Endothelial cell of umbilical vein (primary cell): ENCODE measurements at regions not wholly inside any gene's neighbourhood (a gene's known extent, or its start where the extent isn't known, plus 50 kb on each side); places are given as distances from the start of the nearest gene placed in this dataset.

ENCODE experiments used
- BruUV-seq: library from RNA; stranded (reverse); fragments of 400-500 nt; replicated peaks from 2 replicates; lab custom pipeline; 2021; lab: Mats Ljungman, UMichigan
- CTCF ChIA-PET: fragments of 300-600, 350-600 bp; sonication (Branson Sonifier 250); formaldehyde crosslinking; loops from one replicate; lab custom pipeline; 2021; ENCODE audit warnings: antibody characterized with exemption, inconsistent platforms; lab: Charles Lee
- POLR2A ChIA-PET: fragments of 300-600, 350-600 bp; sonication (Branson Sonifier 250); formaldehyde crosslinking; loops from one replicate; lab custom pipeline; 2021; ENCODE audit warnings: antibody characterized with exemption, inconsistent platforms; lab: Charles Lee
- DNase-seq: peaks from one replicate; pipeline ENCODE4 v3.0.0-alpha.2; 2011; ENCODE audit warnings: low read depth, low spot score
- FAIRE-seq: peaks from 2 replicates; lab custom pipeline; 2011; peaks lifted over from hg19 to GRCh38; lab: Jason Lieb, UNC
- H2AFZ ChIP-seq: 2 replicates; pipeline ENCODE4 v1.6.0; 2012; ENCODE audit warnings: low read depth, low read length, control low read depth, inconsistent platforms
- H3K27ac ChIP-seq: 2 replicates; pipeline ENCODE4 v1.5.1; 2011; ENCODE audit warnings: low read depth, mild to moderate bottlenecking, control low read depth, low read length, moderate library complexity; ENCODE audit not compliant: insufficient read depth
- H3K27me3 ChIP-seq, 2 experiments: 2 replicates each; pipeline versions ENCODE4 v1.6.0 to v1.6.1; 2011; ENCODE audit warnings: low read length in 2 of 2, mixed read lengths in 1 of 2; ENCODE audit not compliant: control insufficient read depth in 2 of 2, insufficient read depth in 2 of 2
- H3K36me3 ChIP-seq, 2 experiments: 2 replicates in 1 of 2; 3 replicates in 1 of 2; pipeline ENCODE4 v1.5.1; 2011; ENCODE audit warnings: low read length in 2 of 2, mild to moderate bottlenecking in 1 of 2, moderate library complexity in 1 of 2; ENCODE audit not compliant: control insufficient read depth in 2 of 2, insufficient read depth in 2 of 2; ENCODE audit errors: extremely low read depth in 1 of 2
- H3K4me1 ChIP-seq: 3 replicates; pipeline ENCODE4 v1.5.1; 2011; ENCODE audit warnings: mild to moderate bottlenecking, low read length; ENCODE audit not compliant: control insufficient read depth, insufficient read depth; ENCODE audit errors: extremely low read depth
- H3K4me2 ChIP-seq: 2 replicates; pipeline ENCODE4 v1.6.1; 2011; ENCODE audit warnings: low read length, control low read depth, mixed read lengths; ENCODE audit not compliant: insufficient read depth
- H3K4me3 ChIP-seq, 3 experiments: fragments of 200-600 bp in 1 of 3; sonication (generic), shearing (Covaris generic) in 1 of 3; replicated peaks in 1 of 3; 2 replicates each; pipeline ENCODE4 v1.5.1; 2011 to 2016; ENCODE audit warnings: control low read depth in 3 of 3, low read length in 3 of 3, mild to moderate bottlenecking in 2 of 3, inconsistent platforms in 1 of 3, low read depth in 1 of 3, moderate library complexity in 1 of 3; ENCODE audit not compliant: insufficient read depth in 1 of 3
- H3K79me2 ChIP-seq: 2 replicates; pipeline ENCODE4 v1.6.0; 2012; ENCODE audit warnings: low read length, inconsistent platforms; ENCODE audit not compliant: control insufficient read depth, insufficient read depth
- H3K9ac ChIP-seq: replicated peaks from 2 replicates; pipeline ENCODE3; 2011; ENCODE audit warnings: low read length, control low read depth; ENCODE audit not compliant: insufficient read depth; ENCODE audit errors: extremely low read depth
- H3K9me1 ChIP-seq: replicated peaks from 3 replicates; pipeline ENCODE4 v1.6.0; 2011; ENCODE audit warnings: mild to moderate bottlenecking, low read length; ENCODE audit not compliant: control insufficient read depth, insufficient read depth; ENCODE audit errors: extremely low read depth
- H3K9me3 ChIP-seq: replicated peaks from 2 replicates; pipeline ENCODE4 v1.5.1; 2012; ENCODE audit warnings: low read length, inconsistent platforms; ENCODE audit not compliant: control insufficient read depth, insufficient read depth
- H4K20me1 ChIP-seq: replicated peaks from 2 replicates; pipeline ENCODE3; 2011; ENCODE audit warnings: mild to moderate bottlenecking, low read length; ENCODE audit not compliant: control insufficient read depth, insufficient read depth; ENCODE audit errors: extremely low read depth
- EZH2 ChIP-seq: IDR thresholded peaks from 2 replicates; pipeline ENCODE4 v1.6.1; 2012; ENCODE audit warnings: borderline replicate concordance, low read depth, mild to moderate bottlenecking, moderate library complexity, low read length, inconsistent platforms; ENCODE audit not compliant: severe bottlenecking
- FOS ChIP-seq: IDR thresholded peaks from 2 replicates; pipeline ENCODE4 v1.6.1; 2011; ENCODE audit warnings: mild to moderate bottlenecking, low read length, moderate library complexity, borderline replicate concordance; ENCODE audit not compliant: insufficient read depth
- GATA2 ChIP-seq: IDR thresholded peaks from 2 replicates; pipeline ENCODE4 v1.7.0; 2011; ENCODE audit warnings: low read depth, mild to moderate bottlenecking, moderate library complexity, mixed read lengths, low read length; ENCODE audit not compliant: insufficient read length, insufficient read depth
- JUN ChIP-seq: IDR thresholded peaks from 2 replicates; pipeline ENCODE4 v1.6.1; 2011; ENCODE audit warnings: borderline replicate concordance, low read depth; ENCODE audit not compliant: insufficient read length, insufficient read depth
- MYC ChIP-seq: IDR thresholded peaks from one replicate; pipeline ENCODE4 v1.6.1; 2011; ENCODE audit warnings: mild to moderate bottlenecking, low read depth, low read length
- POLR2A ChIP-seq: IDR thresholded peaks from 2 replicates; pipeline ENCODE4 v1.6.1; 2012; ENCODE audit warnings: low read depth, mild to moderate bottlenecking, control low read depth, low read length
- POLR2AphosphoS5 ChIP-seq: IDR thresholded peaks from 2 replicates; pipeline ENCODE4 v1.6.1; 2012; ENCODE audit warnings: low read depth, mild to moderate bottlenecking, control low read depth, low read length, moderate library complexity; ENCODE audit not compliant: insufficient read depth
- dilution Hi-C: fragments of 300-500 bp; cut with MboI; formaldehyde crosslinking; loops from one replicate; pipeline ENCODE4 v1.15.0; 2019; ENCODE audit warnings: low sequenced_read_pairs; ENCODE audit not compliant: extremely low pct_ligation_motif_present
- intact Hi-C: fragments of 100-400 bp; cut with micrococcal nuclease; formaldehyde crosslinking; loops from one replicate; pipeline ENCODE4 v1.10.0; 2022
- TF ChIP-seq, protein P1 (sequence below), 2 donors: IDR thresholded peaks; 1 replicate in 1 of 2; 2 replicates in 1 of 2; pipeline ENCODE4 v1.5.1; 2011; ENCODE audit warnings: low read length in 2 of 2, mild to moderate bottlenecking in 2 of 2, moderate library complexity in 2 of 2, control low read depth in 1 of 2, inconsistent platforms in 1 of 2, low read depth in 1 of 2; ENCODE audit not compliant: insufficient read depth in 1 of 2; ENCODE audit errors: extremely low read depth in 1 of 2
- TF ChIP-seq, protein P2 (sequence below): IDR thresholded peaks from 2 replicates; pipeline ENCODE4 v1.6.1; 2011; ENCODE audit not compliant: insufficient read depth, insufficient read length

DNA sequence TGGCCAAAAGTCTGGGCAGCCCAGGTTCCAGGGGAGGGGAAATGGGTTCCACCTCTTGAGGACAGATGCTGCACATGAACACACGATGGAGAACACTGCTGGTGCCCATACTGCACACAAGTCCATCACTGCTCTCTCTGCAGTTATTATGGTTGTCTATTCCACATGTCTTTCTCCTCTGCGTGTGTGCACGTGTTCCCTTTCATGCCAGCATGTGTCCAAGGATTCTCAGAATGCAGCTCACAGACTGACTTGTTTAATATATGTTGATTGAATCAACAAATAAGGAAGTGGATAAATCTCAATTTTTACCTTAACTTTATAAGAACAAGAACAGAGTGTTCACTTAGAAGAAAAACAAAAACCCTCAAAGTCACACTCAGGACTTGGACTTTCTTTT lies 158.9 kb downstream of the FNDC1 start:
- no peaks in the 10 kb centered on the region for H3K9me1 ChIP-seq
- no peaks in the 10 kb centered on the region for H3K4me1 ChIP-seq
- CTCF ChIA-PET, result no interaction called here
- H3K9me3 ChIP-seq, result peaks cover 5% of the 10 kb centered on the region
- TF ChIP-seq MYC (no peak), POLR2AphosphoS5 (no peak), EZH2 (no peak), JUN (no peak), POLR2A (no peak), GATA2 (no peak), FOS (no peak)
- TF ChIP-seq, protein P1, sequence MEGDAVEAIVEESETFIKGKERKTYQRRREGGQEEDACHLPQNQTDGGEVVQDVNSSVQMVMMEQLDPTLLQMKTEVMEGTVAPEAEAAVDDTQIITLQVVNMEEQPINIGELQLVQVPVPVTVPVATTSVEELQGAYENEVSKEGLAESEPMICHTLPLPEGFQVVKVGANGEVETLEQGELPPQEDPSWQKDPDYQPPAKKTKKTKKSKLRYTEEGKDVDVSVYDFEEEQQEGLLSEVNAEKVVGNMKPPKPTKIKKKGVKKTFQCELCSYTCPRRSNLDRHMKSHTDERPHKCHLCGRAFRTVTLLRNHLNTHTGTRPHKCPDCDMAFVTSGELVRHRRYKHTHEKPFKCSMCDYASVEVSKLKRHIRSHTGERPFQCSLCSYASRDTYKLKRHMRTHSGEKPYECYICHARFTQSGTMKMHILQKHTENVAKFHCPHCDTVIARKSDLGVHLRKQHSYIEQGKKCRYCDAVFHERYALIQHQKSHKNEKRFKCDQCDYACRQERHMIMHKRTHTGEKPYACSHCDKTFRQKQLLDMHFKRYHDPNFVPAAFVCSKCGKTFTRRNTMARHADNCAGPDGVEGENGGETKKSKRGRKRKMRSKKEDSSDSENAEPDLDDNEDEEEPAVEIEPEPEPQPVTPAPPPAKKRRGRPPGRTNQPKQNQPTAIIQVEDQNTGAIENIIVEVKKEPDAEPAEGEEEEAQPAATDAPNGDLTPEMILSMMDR (IDR thresholded peaks at IDR 0.05; ENCODE audit: extremely low read depth in 1 of 2, insufficient read depth in 1 of 2, low read depth in 1 of 2, low read length in 2 of 2), result no peak
- TF ChIP-seq, protein P2, sequence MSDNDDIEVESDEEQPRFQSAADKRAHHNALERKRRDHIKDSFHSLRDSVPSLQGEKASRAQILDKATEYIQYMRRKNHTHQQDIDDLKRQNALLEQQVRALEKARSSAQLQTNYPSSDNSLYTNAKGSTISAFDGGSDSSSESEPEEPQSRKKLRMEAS, result no peak
- DNase-seq (no peak), FAIRE-seq (no peak)
- intact Hi-C loops (no loop called here), dilution Hi-C loops (no loop called here)
- no peaks in the 10 kb centered on the region for H3K36me3 ChIP-seq
- BruUV-seq, result no TSS peak
- no peak overlapping the region for H2AFZ ChIP-seq
- no peaks in the 10 kb centered on the region for H3K27me3 ChIP-seq
- H3K79me2 ChIP-seq, result no peaks in the 10 kb centered on the region
- no peaks in the 10 kb centered on the region for H4K20me1 ChIP-seq
- H3K27ac ChIP-seq, result no peak overlapping the region
- H3K4me3 ChIP-seq, result no peak overlapping the region
- no peak overlapping the region for H3K4me2 ChIP-seq
- POLR2A ChIA-PET, result no interaction called here
- no peak overlapping the region for H3K9ac ChIP-seq
